AG10803 (cell line): ENCODE measurements at regions not wholly inside any gene's neighbourhood (a gene's known extent, or its start where the extent isn't known, plus 50 kb on each side); places are given as distances from the start of the nearest gene placed in this dataset.

Experiments used
- DNase-seq: peaks from one replicate; pipeline ENCODE4 v3.0.0; 2010; ENCODE audit warnings: low read depth
- H3K4me3 ChIP-seq: 2 replicates; pipeline ENCODE4 v1.5.1; 2011; ENCODE audit warnings: mild to moderate bottlenecking, low read length, control low read depth
- TF ChIP-seq, protein P1 (sequence below): conservative IDR thresholded peaks from 2 replicates; pipeline ENCODE4 v1.5.1; 2011; ENCODE audit warnings: mild to moderate bottlenecking, low read length, control low read depth, inconsistent platforms

GRCh38 chr11:42827845-42828244, 484.0 kb upstream of the API5 start:
- no peak overlapping the region for H3K4me3 ChIP-seq
- DNase-seq = no peak
- TF ChIP-seq, protein P1, sequence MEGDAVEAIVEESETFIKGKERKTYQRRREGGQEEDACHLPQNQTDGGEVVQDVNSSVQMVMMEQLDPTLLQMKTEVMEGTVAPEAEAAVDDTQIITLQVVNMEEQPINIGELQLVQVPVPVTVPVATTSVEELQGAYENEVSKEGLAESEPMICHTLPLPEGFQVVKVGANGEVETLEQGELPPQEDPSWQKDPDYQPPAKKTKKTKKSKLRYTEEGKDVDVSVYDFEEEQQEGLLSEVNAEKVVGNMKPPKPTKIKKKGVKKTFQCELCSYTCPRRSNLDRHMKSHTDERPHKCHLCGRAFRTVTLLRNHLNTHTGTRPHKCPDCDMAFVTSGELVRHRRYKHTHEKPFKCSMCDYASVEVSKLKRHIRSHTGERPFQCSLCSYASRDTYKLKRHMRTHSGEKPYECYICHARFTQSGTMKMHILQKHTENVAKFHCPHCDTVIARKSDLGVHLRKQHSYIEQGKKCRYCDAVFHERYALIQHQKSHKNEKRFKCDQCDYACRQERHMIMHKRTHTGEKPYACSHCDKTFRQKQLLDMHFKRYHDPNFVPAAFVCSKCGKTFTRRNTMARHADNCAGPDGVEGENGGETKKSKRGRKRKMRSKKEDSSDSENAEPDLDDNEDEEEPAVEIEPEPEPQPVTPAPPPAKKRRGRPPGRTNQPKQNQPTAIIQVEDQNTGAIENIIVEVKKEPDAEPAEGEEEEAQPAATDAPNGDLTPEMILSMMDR = no peak

DNA sequence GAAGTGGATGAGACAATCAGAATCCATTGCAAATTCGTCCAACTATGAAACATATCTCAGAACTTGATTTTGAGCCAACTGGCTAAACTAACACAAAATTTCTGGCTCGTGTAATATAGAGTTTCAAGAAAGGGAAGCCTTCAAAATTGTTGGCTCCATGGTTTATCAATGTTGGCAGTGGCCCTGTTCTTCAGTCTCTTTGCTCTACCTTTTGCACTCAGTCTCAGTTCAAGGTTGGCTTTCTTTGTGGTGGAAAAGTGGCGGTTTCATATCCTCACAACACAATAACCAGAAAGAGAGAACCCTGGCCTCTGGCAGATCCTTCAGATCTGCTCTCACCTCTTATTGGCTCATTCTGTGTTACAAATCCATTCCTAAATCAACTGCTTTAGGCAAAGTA, 473.8 kb upstream of the API5 start:
- H3K4me3 ChIP-seq = no peak overlapping the region
- DNase-seq = no peak
- TF ChIP-seq, protein P1 = no peak

DNA sequence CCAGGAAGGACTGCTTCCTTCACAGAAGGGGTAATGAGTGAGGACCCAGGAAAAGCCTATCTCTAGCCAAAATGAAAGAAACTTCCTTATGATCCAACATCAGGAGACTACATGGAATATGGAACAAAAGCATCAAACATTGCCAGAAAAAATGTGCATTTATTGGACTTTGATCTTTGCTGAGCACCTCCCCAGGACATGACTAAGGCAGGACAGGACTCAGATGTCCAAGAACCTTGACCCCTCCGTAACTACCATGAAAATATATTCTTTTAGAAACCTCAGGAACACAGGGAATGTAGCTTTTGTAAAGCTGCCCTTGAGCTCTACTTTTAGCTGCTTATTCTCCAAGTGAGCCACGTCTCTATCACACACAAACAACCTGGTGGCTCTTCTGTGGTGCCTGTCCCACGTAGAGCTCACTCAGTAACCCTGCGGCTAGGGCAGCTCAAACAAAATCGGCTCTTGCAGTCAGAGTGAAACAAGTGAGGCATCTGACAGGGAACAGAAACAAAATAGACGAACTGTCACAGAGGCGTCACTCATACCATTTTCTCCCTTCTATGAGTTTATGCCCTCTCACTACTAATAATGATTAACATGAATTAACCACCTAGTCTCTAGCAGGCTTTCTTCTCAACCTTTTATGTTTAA, 471.5 kb upstream of the API5 start:
- H3K4me3 ChIP-seq = no peak overlapping the region
- TF ChIP-seq, protein P1 = no peak

GRCh38 chr11:42840860-42841259, 470.9 kb upstream of the API5 start:
- DNase-seq = no peak
- TF ChIP-seq, protein P1 = no peak
- no peak overlapping the region for H3K4me3 ChIP-seq

More for the DNA sequence above, 471.5 kb upstream of the API5 start:
- no peak for DNase-seq

DNA sequence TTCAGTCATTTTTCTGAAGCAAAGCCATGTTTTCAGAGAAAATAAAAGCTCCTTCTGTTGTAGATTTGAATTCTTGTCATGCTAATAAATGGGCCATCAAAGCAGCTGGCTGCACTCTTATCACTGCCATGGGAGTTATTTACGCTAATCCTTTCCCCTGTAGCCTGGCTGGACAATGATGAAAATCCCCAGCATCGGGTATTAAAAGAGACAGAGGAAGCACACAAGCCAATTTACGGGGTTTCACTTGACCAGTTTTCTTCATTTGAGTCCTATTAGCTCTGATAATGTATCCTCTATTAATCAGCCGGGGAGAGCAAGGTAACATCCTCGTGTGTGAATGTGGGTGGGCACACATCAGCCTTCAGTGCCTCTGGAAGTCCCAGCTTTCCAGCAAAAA, 470.2 kb upstream of the API5 start:
- H3K4me3 ChIP-seq = no peak overlapping the region
- no peak for DNase-seq
- TF ChIP-seq, protein P1 = no peak

- TF ChIP-seq, protein P1 = no peak
- H3K4me3 ChIP-seq = no peak overlapping the region
- DNase-seq = no peak
These were observed 462.4 kb upstream of the API5 start for GRCh38 chr11:42849362-42849761.

DNA sequence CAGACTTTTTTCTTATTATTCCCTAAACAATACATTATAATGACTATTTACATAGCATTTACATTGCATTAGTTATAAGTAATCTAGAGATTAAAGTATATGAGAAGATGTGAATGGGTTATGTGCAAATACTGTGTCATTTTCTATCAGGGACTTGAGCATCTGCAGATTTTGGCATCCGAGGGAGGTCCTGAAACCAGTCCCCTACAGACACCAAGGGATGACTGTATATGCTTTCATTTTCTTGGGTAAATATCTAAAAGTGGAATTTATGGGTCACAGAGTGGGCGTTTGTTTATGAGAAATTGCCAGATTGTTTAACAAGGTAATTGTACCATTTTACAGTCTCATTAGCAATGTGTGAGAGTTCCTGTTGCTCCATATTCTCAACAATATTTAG, 454.5 kb upstream of the API5 start:
- DNase-seq = no peak
- TF ChIP-seq, protein P1 = no peak
- H3K4me3 ChIP-seq = no peak overlapping the region
